ENCODE measurements at regions not wholly inside any gene's neighbourhood (a gene's known extent, or its start where the extent isn't known, plus 50 kb on each side); places are given as distances from the start of the nearest gene placed in this dataset.
"Not testable (repeated sequence)": the region's sequence is repeated elsewhere in the genome, so short reads cannot be mapped to it uniquely, and the experiment has no call there.

GRCh38 chr11:105349867-105350266 is 210.3 kb upstream of the CARD18 start:
- not testable (repeated sequence) for TF ChIP-seq EZH2phosphoT487 (IDR thresholded peaks at IDR 0.05; ENCODE audit: insufficient read depth, low read depth); EZH2 (IDR thresholded peaks at IDR 0.05; ENCODE audit: insufficient read depth, poor library complexity, severe bottlenecking)
